ENCODE measurements at regions not wholly inside any gene's neighbourhood (a gene's known extent, or its start where the extent isn't known, plus 50 kb on each side); places are given as distances from the start of the nearest gene placed in this dataset.
"Not testable (repeated sequence)": the region's sequence is repeated elsewhere in the genome, so short reads cannot be mapped to it uniquely, and the experiment has no call there.

- DNase-seq: no peak
Observed at GRCh38 chrX:104513162-104513561, 52.8 kb upstream of the IL1RAPL2 start.

GRCh38 chrX:104510801-104511200, 55.2 kb upstream of the IL1RAPL2 start:
- no peak for DNase-seq

GRCh38 chrX:104502460-104502859, 63.5 kb upstream of the IL1RAPL2 start:
- DNase-seq: no peak

GRCh38 chrX:104488811-104489210, 77.2 kb upstream of the IL1RAPL2 start:
- DNase-seq: no peak

- DNase-seq: no peak
Observed at GRCh38 chrX:104486691-104487090, 79.3 kb upstream of the IL1RAPL2 start.

DNA sequence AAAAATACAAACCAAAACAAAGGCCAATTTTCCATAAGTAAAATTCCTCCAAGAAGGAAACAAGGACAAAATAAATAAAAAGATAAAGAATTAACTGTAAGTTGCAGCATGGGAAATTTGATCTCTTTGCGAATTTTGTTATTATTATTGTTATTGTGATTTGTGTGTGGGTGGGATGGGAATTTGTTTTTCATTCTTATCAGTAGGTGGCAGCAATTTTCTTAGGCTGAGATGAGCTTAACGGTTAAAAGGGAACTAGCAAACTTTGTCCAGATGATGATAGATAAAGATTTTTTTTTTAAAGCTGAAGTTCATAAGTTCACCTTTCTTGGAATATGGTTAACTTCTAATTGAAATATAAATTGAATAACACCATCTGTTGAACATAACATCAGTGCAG, 83.2 kb upstream of the IL1RAPL2 start:
- no peak for DNase-seq

DNA sequence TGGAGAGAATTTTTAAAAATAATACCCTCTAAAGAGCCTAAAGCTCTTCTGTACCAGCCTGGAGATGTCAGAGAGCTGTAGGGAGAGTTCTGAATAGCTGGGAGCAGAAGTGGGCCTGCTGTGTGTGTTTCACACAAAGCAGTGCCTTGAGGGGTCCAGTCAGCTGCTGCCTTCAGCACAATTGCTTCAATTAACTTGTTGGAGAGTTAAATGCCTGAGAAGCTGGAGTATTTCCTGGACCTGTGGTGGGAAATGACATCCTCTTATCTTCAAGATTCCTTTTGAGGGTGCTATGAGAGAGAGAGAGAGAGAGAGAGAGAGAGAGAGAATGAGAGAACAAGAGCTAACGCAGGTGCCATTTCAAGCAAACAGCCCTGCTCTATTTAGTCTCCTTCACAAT, 96.2 kb upstream of the IL1RAPL2 start:
- DNase-seq: no peak

DNA sequence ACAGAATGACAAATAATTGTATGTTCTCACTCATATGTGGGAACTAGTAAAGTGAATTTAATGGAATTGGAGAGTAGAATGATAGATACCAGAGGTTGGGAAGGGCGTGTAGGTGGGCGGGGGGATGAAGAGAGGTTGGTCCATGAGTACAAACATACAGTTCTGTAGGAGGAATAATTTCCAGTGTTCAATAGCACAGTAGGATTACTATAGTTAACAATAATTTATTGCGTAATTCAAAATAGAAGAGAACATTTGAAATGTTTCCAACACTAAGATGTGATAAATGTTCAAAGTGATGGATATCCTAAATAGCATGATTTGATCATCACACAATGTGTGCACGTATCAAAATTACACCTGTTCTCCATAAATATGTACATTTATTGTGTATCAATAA, 106.2 kb upstream of the IL1RAPL2 start:
- no peak for DNase-seq

GRCh38 chrX:104457130-104457529, 108.9 kb upstream of the IL1RAPL2 start:
- DNase-seq: not testable (repeated sequence)

GRCh38 chrX:104450316-104450715, 115.7 kb upstream of the IL1RAPL2 start:
- no peak for DNase-seq

DNA sequence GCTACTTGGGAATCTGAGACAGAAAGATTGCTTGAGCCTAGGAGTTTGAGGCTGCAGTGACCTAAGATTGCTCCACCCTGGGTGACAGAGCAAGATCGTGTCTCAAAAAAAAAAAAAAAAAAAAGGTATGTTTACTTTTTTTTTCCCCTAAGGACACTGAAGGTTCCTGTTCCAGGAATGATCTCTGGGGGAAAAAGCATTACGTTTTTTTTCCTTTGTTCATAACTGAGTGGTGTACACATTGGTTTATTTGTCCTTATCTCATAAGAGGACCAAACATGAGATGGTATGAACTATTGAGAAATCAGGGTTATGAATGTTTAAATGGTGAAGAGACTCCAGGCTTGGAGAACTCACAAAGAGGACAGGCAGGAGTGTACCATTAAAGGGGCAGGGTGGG, 120.4 kb upstream of the IL1RAPL2 start:
- DNase-seq: no peak

DNA sequence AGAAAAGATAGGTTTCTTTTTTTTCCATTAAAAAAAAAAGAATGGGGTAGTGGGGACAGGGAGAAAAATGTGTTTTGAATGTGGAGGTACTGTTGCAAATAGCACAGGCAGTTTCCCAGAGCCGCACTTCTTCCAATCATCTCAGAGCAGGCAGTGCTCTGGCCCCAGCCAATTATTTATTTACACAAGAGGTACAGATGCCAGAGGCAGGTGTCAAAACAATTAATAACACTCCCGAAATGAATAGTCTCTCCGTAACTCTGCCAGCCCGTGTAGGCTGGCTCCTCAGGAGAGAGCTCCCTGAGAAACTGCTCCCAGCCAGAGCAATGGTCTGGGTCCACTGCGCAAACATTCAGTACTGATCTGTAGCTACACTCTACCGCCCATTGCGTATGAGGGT, 130.8 kb upstream of the IL1RAPL2 start:
- no peak for DNase-seq

- no peak for DNase-seq
Observed at GRCh38 chrX:104432321-104432720, 133.7 kb upstream of the IL1RAPL2 start.

DNA sequence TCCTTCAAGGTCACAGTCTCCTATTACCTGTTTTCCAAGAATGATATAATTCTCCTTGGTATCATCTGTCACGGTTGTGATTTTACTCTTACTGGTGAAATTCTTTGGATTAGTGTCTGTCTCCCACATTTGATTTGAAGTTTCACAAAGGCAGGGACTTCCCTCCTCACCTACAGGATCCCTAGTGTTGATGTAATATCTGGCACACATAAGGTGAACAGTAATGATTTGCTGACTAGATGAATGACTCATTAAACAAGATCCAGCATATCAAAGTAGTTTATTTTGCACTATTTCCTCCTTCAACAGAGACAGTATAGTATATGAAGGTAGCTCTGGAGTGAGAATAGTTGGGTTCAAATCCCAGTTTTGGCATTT, 135.3 kb upstream of the IL1RAPL2 start:
- no peak for DNase-seq

- DNase-seq: no peak
Observed at GRCh38 chrX:104430072-104430741, 135.8 kb upstream of the IL1RAPL2 start.

DNA sequence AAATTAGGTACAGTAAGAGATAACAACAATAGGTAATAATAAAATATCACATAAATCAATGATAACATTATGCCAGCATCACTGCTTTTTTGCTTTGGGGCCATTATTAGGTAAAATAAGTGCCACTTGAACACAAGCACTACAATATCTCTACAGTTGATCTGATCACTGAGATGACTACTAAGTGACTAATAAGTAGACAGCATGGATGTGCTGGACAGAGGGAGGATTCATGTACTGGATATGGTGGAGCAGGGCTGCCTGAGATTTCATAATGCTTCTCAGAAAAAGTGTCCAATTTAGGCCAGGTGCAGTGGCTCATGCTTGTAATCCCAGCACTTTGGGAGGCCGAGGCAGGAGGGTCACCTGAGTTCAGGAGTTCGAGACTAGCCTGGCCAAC, 137.8 kb upstream of the IL1RAPL2 start:
- no peak for DNase-seq

DNA sequence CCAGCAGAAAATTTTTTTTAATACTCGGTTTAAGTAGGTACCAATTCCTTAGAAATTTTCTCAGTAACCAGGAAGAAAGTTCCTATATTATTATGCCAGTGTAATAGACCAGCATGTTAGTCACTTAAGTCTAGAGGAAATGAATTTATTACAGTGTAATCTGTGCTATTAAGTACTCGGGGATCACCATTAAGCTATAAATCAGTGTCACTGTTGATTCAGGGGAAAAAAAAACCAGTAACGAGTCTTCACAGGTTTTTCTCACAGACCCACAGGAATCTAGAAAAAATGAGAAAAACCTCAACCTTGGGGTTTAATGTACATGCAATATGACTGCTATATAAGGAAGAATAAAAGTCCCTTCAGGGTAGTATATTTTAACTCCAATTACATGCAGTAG, 138.3 kb upstream of the IL1RAPL2 start:
- DNase-seq: no peak

DNA sequence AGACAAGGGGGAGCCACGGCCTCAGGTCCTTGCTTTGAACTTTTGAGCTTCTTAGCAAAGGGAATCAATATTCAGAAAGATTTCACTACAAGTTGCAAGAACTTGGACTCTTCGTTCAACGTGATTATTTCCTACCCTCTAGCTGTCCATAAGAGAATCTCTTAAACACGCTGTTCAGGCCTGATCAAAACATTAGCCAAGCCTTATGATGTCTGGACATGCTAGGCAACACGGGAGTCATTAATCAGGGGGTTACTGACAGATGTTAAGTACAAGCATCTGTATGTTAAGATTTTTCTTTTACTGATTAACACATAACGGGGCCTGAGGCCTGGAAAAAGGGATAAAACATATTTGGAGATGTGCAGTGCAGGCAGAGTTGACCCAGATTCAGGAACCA, 138.9 kb upstream of the IL1RAPL2 start:
- no peak for DNase-seq

- no peak for DNase-seq
Observed at GRCh38 chrX:104420907-104421306, 145.1 kb upstream of the IL1RAPL2 start.

DNA sequence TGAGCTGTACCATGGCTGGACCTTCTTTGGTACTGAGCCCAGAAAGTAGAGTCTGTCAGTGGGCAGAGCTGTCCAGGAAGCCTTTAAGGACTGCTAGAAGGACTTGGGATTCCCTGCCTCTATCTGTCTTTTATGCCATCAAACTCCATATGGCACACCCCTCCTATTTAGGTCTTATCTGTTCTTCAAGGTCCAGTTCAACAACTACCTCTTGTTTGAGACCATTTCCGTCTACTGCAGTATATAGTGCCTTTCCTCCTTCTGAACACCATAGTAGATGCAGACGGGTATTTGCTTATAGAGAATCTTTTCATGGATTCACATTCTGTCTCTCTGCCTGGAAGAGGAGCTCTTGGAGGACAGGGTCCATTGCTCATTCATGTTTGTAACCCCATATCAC, 146.1 kb upstream of the IL1RAPL2 start:
- no peak for DNase-seq

- no peak for DNase-seq
Observed at GRCh38 chrX:104419211-104419610, 146.8 kb upstream of the IL1RAPL2 start.

- DNase-seq: no peak
Observed at GRCh38 chrX:104411800-104412199, 154.2 kb upstream of the IL1RAPL2 start.

DNA sequence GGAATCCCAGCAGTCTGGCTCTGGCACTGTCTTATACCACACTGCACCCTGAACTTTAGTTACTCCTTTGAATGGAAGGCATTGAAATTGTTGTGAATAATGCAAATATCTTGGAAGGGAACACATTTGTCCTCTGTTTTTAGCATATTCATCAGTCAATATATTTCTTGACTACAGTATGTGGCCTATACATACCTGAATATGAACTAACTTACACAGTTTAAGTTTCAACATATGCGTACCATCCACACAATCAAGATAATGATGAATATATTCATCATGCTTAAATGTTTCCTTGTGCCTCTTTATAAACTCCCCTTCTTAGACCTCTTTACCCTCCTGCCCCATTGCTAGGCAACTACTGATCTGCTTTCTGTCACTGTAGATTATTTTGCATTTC, 145.7 kb upstream of the ESX1 start:
- no peak for DNase-seq

DNA sequence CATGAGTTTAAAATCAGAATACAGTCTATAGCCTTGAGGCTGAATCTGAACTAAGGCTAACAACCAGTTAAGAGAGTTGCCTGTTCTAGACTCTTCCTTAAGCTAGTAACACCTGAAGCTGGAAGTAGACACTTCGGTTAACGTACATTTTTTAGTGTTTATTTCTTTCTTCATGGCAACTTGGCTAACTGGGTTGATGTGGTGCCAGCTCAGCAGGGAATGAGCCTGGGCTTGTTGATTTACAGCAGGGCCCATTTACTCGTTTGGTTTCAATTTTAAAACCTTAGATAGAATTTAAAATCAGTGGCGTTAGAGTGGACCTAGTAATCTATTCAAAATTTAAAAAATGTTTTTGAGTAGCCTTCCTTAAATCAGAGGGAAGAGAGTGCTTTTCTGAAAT, 137.6 kb upstream of the ESX1 start:
- no peak for DNase-seq

GRCh38 chrX:104391906-104392305, 137.2 kb upstream of the ESX1 start:
- DNase-seq: no peak

DNA sequence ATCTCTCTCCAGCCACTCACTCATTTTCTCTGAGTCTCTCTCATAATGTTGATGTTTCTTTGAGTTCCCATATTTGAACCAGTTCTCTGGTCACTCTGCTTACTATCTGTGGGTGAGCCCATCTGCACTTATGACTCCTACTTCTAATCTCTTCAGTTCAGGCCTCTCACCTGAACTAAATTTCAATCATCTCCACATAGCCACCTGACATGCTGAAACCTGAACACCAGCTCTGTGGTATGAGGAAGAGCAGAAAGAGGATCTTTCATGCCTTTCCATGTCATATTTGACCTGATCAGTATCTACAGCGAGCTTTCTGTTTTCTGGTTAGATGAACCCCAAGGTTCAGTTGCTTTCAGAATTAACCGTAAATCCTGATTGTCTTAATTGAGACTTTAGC, 122.2 kb upstream of the ESX1 start:
- DNase-seq: no peak

Measured in activated CD4-positive, alpha-beta T cell treated with anti-CD3 and anti-CD28 coated beads, Interleukin-10, Interleukin-2, amounts not matched to agents 100 ng/mL and 50 ng/mL, durations not matched to agents 16 hours and 8 hours (primary cell).